ENCODE measurements at regions not wholly inside any gene's neighbourhood (a gene's known extent, or its start where the extent isn't known, plus 50 kb on each side); places are given as distances from the start of the nearest gene placed in this dataset.

- H3K27ac ChIP-seq (ENCODE audit: low read depth in 1 of 2, low read length in 2 of 2) = no peak overlapping the region
- peaks cover 0 to 1% (median 0%) of the 10 kb centered on the region in 4 donors for H3K9me3 ChIP-seq (ENCODE audit: control insufficient read depth in 4 of 4, low read length in 3 of 4)
- H3K27me3 ChIP-seq (ENCODE audit: control insufficient read depth in 4 of 4, insufficient read depth in 4 of 4, low read length in 3 of 4) = no peaks in the 10 kb centered on the region
- no peaks in the 10 kb centered on the region for H3K36me3 ChIP-seq (ENCODE audit: control insufficient read depth in 4 of 4, insufficient read depth in 3 of 4, low read depth in 1 of 4, low read length in 3 of 4)
- H3K9ac ChIP-seq (ENCODE audit: low read depth in 1 of 2, low read length in 2 of 2) = no peak overlapping the region
- no peak for TF ChIP-seq CTCF (IDR thresholded peaks at IDR 0.05; ENCODE audit: low read depth, low read length, missing input control)
- no peak for TF ChIP-seq REST (IDR thresholded peaks at IDR 0.05)
- no peak for TF ChIP-seq GABPA (IDR thresholded peaks at IDR 0.05 in 1 of 2, conservative IDR thresholded peaks at IDR 0.05 in 1 of 2)
- no peak for TF ChIP-seq HNF4G (IDR thresholded peaks at IDR 0.05)
- TF ChIP-seq ZBTB33 (IDR thresholded peaks at IDR 0.05) = no peak
- no peak for TF ChIP-seq RAD21 (IDR thresholded peaks at IDR 0.05)
- TF ChIP-seq FOXA1 (IDR thresholded peaks at IDR 0.05) = no peak
- TF ChIP-seq YY1 (IDR thresholded peaks at IDR 0.05) = no peak
- no peak for TF ChIP-seq JUND (IDR thresholded peaks at IDR 0.05)
- no peak for TF ChIP-seq MAX (IDR thresholded peaks at IDR 0.05)
- WGBS = 72% methylated on average over 6 of the region's 6 CpGs
- DNase-seq (ENCODE audit: low spot score) = no peak
- H3K4me1 ChIP-seq (ENCODE audit: control insufficient read depth in 4 of 4, insufficient read depth in 4 of 4, low read length in 3 of 4) = no peaks in the 10 kb centered on the region
- H3K4me3 ChIP-seq (ENCODE audit: low read depth in 1 of 3, low read length in 3 of 3) = no peak overlapping the region
These were observed 604.9 kb upstream of the PTBP2 start for GRCh38 chr1:96116731-96117130.

- Histone ChIP-seq H3K27me3 (ENCODE audit: control insufficient read depth in 4 of 4, insufficient read depth in 4 of 4, low read length in 3 of 4) (no peaks in the 10 kb centered on the region), H3K4me1 (ENCODE audit: control insufficient read depth in 4 of 4, insufficient read depth in 4 of 4, low read length in 3 of 4) (no peaks in the 10 kb centered on the region), H3K36me3 (ENCODE audit: control insufficient read depth in 4 of 4, insufficient read depth in 3 of 4, low read depth in 1 of 4, low read length in 3 of 4) (no peaks in the 10 kb centered on the region), H3K9me3 (ENCODE audit: control insufficient read depth in 4 of 4, low read length in 3 of 4) (no peaks in the 10 kb centered on the region), H3K9ac (ENCODE audit: low read depth in 1 of 2, low read length in 2 of 2) (no peak overlapping the region), H3K27ac (ENCODE audit: low read depth in 1 of 2, low read length in 2 of 2) (no peak overlapping the region), H3K4me3 (ENCODE audit: low read depth in 1 of 3, low read length in 3 of 3) (no peak overlapping the region)
- no peak for DNase-seq (ENCODE audit: low spot score)
- 78% methylated on average over 2 of the region's 2 CpGs for WGBS
- no peak for TF ChIP-seq SP1 (IDR thresholded peaks at IDR 0.05)
- no peak for TF ChIP-seq MAX (IDR thresholded peaks at IDR 0.05)
- no peak for TF ChIP-seq YY1 (IDR thresholded peaks at IDR 0.05)
- TF ChIP-seq HNF4A (conservative IDR thresholded peaks at IDR 0.05) = no peak
- TF ChIP-seq TAF1 (conservative IDR thresholded peaks at IDR 0.05) = no peak
- TF ChIP-seq CTCF (IDR thresholded peaks at IDR 0.05; ENCODE audit: low read depth, low read length, missing input control) = no peak
- no peak for TF ChIP-seq HNF4G (IDR thresholded peaks at IDR 0.05)
- TF ChIP-seq RAD21 (IDR thresholded peaks at IDR 0.05) = no peak
- no peak for TF ChIP-seq RXRA (IDR thresholded peaks at IDR 0.05)
- TF ChIP-seq FOXA2 (IDR thresholded peaks at IDR 0.05) = no peak
- TF ChIP-seq EGR1 (IDR thresholded peaks at IDR 0.05; ENCODE audit: low read depth in 2 of 2) = no peak
- no peak for TF ChIP-seq ATF3 (IDR thresholded peaks at IDR 0.05)
- no peak for TF ChIP-seq ZBTB33 (IDR thresholded peaks at IDR 0.05)
- TF ChIP-seq FOXA1 (IDR thresholded peaks at IDR 0.05) = no peak
- no peak for TF ChIP-seq GABPA (IDR thresholded peaks at IDR 0.05 in 1 of 2, conservative IDR thresholded peaks at IDR 0.05 in 1 of 2)
- no peak for TF ChIP-seq NR2F2 (IDR thresholded peaks at IDR 0.05)
These were observed 591.2 kb upstream of the PTBP2 start for GRCh38 chr1:96130432-96130831.

All from liver (tissue), 8 donors.